GM21381 (cell line): ENCODE measurements at regions not wholly inside any gene's neighbourhood (a gene's known extent, or its start where the extent isn't known, plus 50 kb on each side); places are given as distances from the start of the nearest gene placed in this dataset.

Experiments
- ATAC-seq: cut with Tn5 transposase; IDR thresholded peaks from one replicate; pipeline ENCODE4 v1.9.1; 2021; ENCODE audit warnings: mild to moderate bottlenecking, moderate library complexity; ENCODE audit not compliant: unreplicated experiment

GRCh38 chr13:46953941-46954340 is 57.1 kb upstream of the HTR2A start:
- ATAC-seq, result no peak

- no peak for ATAC-seq
Measured at GRCh38 chr13:46953331-46953730, 56.5 kb upstream of the HTR2A start.

GRCh38 chr13:46951516-46951915 is 54.7 kb upstream of the HTR2A start:
- ATAC-seq, result no peak

GRCh38 chr13:46949211-46949610 is 52.4 kb upstream of the HTR2A start:
- ATAC-seq, result no peak

GRCh38 chr13:46948338-46948737 is 51.5 kb upstream of the HTR2A start:
- ATAC-seq, result no peak

GRCh38 chr13:46947425-46948191 is 50.8 kb upstream of the HTR2A start:
- ATAC-seq, result no peak
